SHP77 treated with DMSO at 0.1 percent for 48 hours (cell line): ENCODE measurements at regions not wholly inside any gene's neighbourhood (a gene's known extent, or its start where the extent isn't known, plus 50 kb on each side); places are given as distances from the start of the nearest gene placed in this dataset.

Source experiments
- DNase-seq: peaks from one replicate; lab custom pipeline; 2025; lab: John Stamatoyannopoulos, UW

GRCh38 chr20:48300529-48300928 is 515.2 kb upstream of the SULF2 start:
- DNase-seq = no peak

GRCh38 chr20:48298851-48299484 is 513.7 kb upstream of the SULF2 start:
- no peak for DNase-seq

GRCh38 chr20:48298433-48298832 is 513.2 kb upstream of the SULF2 start:
- DNase-seq = no peak

GRCh38 chr20:48295966-48296421 is 510.7 kb upstream of the SULF2 start:
- DNase-seq = no peak

- DNase-seq = no peak
Measured at GRCh38 chr20:48295445-48295903, 510.2 kb upstream of the SULF2 start.

GRCh38 chr20:48294942-48295341 is 509.7 kb upstream of the SULF2 start:
- DNase-seq = no peak

GRCh38 chr20:48294196-48294595 is 508.9 kb upstream of the SULF2 start:
- DNase-seq = no peak

- no peak for DNase-seq
Measured at GRCh38 chr20:48293671-48294070, 508.4 kb upstream of the SULF2 start.

GRCh38 chr20:48292806-48293205 is 507.5 kb upstream of the SULF2 start:
- DNase-seq = no peak

- DNase-seq = no peak
Measured at GRCh38 chr20:48291896-48292295, 506.6 kb upstream of the SULF2 start.

GRCh38 chr20:48288930-48289507 is 503.7 kb upstream of the SULF2 start:
- DNase-seq = no peak

- no peak for DNase-seq
Measured at GRCh38 chr20:48287552-48288170, 502.4 kb upstream of the SULF2 start.

GRCh38 chr20:48287021-48287494 is 501.8 kb upstream of the SULF2 start:
- DNase-seq = no peak

GRCh38 chr20:48286601-48287000 is 501.3 kb upstream of the SULF2 start:
- DNase-seq = no peak

- no peak for DNase-seq
Measured at GRCh38 chr20:48285656-48286055, 500.4 kb upstream of the SULF2 start.

GRCh38 chr20:48284837-48285236 is 499.6 kb upstream of the SULF2 start:
- no peak for DNase-seq

- no peak for DNase-seq
Measured at GRCh38 chr20:48284315-48284714, 499.0 kb upstream of the SULF2 start.

- no peak for DNase-seq
Measured at GRCh38 chr20:48283470-48284110, 498.3 kb upstream of the SULF2 start.

GRCh38 chr20:48282591-48283228 is 497.4 kb upstream of the SULF2 start:
- no peak for DNase-seq

GRCh38 chr20:48281501-48281900 is 496.2 kb upstream of the SULF2 start:
- no peak for DNase-seq

- DNase-seq = no peak
Measured at GRCh38 chr20:48278961-48279481, 493.7 kb upstream of the SULF2 start.

GRCh38 chr20:48277266-48277665 is 492.0 kb upstream of the SULF2 start:
- no peak for DNase-seq
